ENCODE measurements at regions not wholly inside any gene's neighbourhood (a gene's known extent, or its start where the extent isn't known, plus 50 kb on each side); places are given as distances from the start of the nearest gene placed in this dataset.

DNA sequence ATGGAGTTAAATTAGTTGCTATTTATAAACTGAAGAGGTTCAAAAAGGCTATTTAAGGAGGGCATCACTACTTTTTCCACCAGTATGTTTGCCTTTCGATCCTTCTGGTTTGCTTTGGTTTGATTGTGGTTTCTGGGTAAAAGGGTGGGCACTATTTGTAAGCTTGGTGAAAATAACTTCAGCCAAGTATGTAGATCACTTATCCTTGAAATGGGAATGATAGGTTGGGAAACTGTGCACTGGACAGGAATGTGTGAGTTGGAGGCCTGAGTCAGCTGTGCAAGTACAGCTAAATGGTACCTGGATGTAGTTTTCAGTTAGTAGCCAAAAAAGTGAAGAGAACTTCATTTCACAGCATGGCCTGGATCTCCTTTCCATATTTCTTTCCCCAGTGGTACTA, 466.2 kb downstream of the ENC1 start:
- intact Hi-C loops (cut with DNase I): no loop called here
- Histone ChIP-seq H3K36me3 (no peaks in the 10 kb centered on the region), H3K4me3 (no peak overlapping the region), H3K27ac (no peak overlapping the region), H3K9me3 (no peaks in the 10 kb centered on the region), H3K27me3 (no peaks in the 10 kb centered on the region), H3K4me1 (no peaks in the 10 kb centered on the region)
- DNase-seq (no peak), ATAC-seq (no peak)
- WGBS, 4 donors: 79 to 95% (median 85%) methylated on average over 1 of the region's 1 CpG
- TF ChIP-seq POLR2A (IDR thresholded peaks at IDR 0.05): no peak
- TF ChIP-seq, protein P1, sequence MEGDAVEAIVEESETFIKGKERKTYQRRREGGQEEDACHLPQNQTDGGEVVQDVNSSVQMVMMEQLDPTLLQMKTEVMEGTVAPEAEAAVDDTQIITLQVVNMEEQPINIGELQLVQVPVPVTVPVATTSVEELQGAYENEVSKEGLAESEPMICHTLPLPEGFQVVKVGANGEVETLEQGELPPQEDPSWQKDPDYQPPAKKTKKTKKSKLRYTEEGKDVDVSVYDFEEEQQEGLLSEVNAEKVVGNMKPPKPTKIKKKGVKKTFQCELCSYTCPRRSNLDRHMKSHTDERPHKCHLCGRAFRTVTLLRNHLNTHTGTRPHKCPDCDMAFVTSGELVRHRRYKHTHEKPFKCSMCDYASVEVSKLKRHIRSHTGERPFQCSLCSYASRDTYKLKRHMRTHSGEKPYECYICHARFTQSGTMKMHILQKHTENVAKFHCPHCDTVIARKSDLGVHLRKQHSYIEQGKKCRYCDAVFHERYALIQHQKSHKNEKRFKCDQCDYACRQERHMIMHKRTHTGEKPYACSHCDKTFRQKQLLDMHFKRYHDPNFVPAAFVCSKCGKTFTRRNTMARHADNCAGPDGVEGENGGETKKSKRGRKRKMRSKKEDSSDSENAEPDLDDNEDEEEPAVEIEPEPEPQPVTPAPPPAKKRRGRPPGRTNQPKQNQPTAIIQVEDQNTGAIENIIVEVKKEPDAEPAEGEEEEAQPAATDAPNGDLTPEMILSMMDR (IDR thresholded peaks at IDR 0.05): no peak

DNA sequence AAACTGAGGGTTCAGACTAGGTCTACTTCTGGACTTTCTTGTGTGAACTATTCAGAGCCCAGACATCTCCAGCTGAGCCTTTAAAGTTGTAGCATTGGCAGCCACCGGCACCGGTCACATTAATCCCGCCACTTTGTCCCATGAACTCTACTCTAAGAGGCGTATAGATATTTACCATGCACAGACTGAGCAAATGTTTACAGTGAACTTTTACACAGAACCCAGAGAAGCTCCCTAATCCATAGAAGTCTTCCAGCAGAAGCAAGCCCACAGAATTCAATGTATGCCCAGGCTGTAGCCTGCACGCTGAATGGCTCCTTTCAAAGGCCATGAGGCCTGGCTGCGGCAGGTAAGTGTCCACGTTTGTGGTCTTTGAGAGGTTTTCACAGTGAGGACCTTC, 466.9 kb downstream of the ENC1 start:
- 92 to 94% (median 94%) methylated on average over 7 of the region's 7 CpGs for WGBS, 4 donors
- Histone ChIP-seq H3K27ac (no peak overlapping the region), H3K27me3 (no peaks in the 10 kb centered on the region), H3K4me1 (no peaks in the 10 kb centered on the region), H3K36me3 (no peaks in the 10 kb centered on the region), H3K9me3 (no peaks in the 10 kb centered on the region), H3K4me3 (no peak overlapping the region)
- no peak for DNase-seq
- intact Hi-C loops (cut with DNase I): no loop called here
- no peak for ATAC-seq
- TF ChIP-seq POLR2A (IDR thresholded peaks at IDR 0.05): no peak
- TF ChIP-seq, protein P1 (IDR thresholded peaks at IDR 0.05): no peak

- intact Hi-C loops (cut with DNase I): no loop called here
- Histone ChIP-seq H3K27me3 (no peaks in the 10 kb centered on the region), H3K36me3 (no peaks in the 10 kb centered on the region), H3K27ac (no peak overlapping the region), H3K4me1 (no peaks in the 10 kb centered on the region), H3K4me3 (no peak overlapping the region), H3K9me3 (no peaks in the 10 kb centered on the region)
- TF ChIP-seq, protein P1 (IDR thresholded peaks at IDR 0.05): no peak
- TF ChIP-seq POLR2A (IDR thresholded peaks at IDR 0.05): no peak
- WGBS, 4 donors: 82 to 87% (median 85%) methylated on average over 7 of the region's 7 CpGs
- ATAC-seq: no peak
- DNase-seq: no peak
Observed at GRCh38 chr5:74173241-74173640, 467.3 kb downstream of the ENC1 start.

DNA sequence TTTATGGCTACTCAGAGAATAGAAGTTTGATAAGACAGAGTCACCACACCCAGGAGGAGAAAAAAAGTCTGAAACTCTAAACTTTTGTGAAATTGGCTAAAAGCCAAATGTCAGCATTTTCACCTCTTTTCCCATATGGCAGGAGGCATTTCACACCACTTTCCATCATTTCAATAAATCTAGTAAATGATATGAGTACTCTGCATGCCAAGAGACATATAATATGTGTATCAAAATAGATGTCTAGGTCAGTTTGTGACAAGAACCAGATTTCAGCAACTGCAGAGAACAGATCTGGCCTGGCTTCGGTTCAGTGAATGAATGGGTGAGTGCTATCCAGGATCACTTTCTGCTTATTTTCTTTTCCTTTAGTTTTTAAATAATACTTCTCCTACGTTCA, 470.8 kb downstream of the ENC1 start:
- H3K9me3 ChIP-seq: no peaks in the 10 kb centered on the region
- ATAC-seq: no peak
- H3K4me1 ChIP-seq: peaks cover 0 to 16% (median 9%) of the 10 kb centered on the region in 12 donors
- TF ChIP-seq POLR2A (IDR thresholded peaks at IDR 0.05): no peak
- TF ChIP-seq, protein P1 (IDR thresholded peaks at IDR 0.05): no peak
- H3K27ac ChIP-seq: no peak overlapping the region
- H3K27me3 ChIP-seq: no peaks in the 10 kb centered on the region
- intact Hi-C loops (cut with DNase I): loop anchor here in 2 of 10 donors (10.0 kb wide), 2 partner anchors 115 to 135 kb away; no protein-coding TSS in a partner anchor
- H3K36me3 ChIP-seq: no peaks in the 10 kb centered on the region
- WGBS, 4 donors: 65 to 80% (median 75%) methylated on average over 2 of the region's 2 CpGs
- H3K4me3 ChIP-seq: no peak overlapping the region
- DNase-seq: no peak
